Mononuclear cell (primary cell): ENCODE measurements at regions not wholly inside any gene's neighbourhood (a gene's known extent, or its start where the extent isn't known, plus 50 kb on each side); places are given as distances from the start of the nearest gene placed in this dataset.
"Not testable (repeated sequence)": the region's sequence is repeated elsewhere in the genome, so short reads cannot be mapped to it uniquely, and the experiment has no call there.

Source experiments
- H3K27me3 ChIP-seq: 2 replicates; pipeline ENCODE4 v1.6.0; 2011; ENCODE audit warnings: low read length, control low read depth; ENCODE audit not compliant: insufficient read depth
- H3K4me1 ChIP-seq: 2 replicates; pipeline ENCODE4 v1.5.1; 2011; ENCODE audit warnings: mild to moderate bottlenecking, low read length, control low read depth; ENCODE audit not compliant: insufficient read depth
- H3K4me3 ChIP-seq: 2 replicates; pipeline ENCODE4 v1.5.1; 2011; ENCODE audit warnings: mild to moderate bottlenecking, low read length, moderate library complexity
- H3K9me3 ChIP-seq: 2 replicates; pipeline ENCODE4 v1.5.1; 2011; ENCODE audit warnings: low read depth, mild to moderate bottlenecking, control low read depth, low read length

- Histone ChIP-seq H3K4me3 (no peak overlapping the region), H3K27me3 (no peaks in the 10 kb centered on the region), H3K4me1 (no peaks in the 10 kb centered on the region), H3K9me3 (no peaks in the 10 kb centered on the region)
Observed at GRCh38 chr1:171397851-171398469, 84.0 kb downstream of the FMO4 start.

DNA sequence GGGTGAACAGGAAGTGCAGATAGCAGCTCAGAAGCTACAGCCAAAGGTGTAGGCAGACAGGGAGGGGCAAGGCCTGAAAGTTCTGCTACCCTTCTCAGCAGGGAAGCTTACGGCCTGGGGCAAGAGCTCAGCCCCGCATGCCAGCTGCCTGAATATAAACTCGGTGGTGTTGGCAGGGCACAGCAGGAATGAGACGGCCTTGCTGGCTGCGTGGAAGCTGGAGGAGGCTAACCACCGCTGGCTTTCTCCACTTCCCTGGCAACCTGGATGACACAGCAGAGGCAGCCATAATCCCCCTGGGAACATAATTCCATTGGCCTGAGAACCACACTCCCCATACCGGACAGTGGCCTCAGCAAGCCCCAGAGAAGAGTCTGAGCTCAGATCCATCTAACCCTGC lies 81.9 kb upstream of the PRRC2C start:
- Histone ChIP-seq H3K9me3 (no peaks in the 10 kb centered on the region), H3K4me3 (no peak overlapping the region), H3K27me3 (no peaks in the 10 kb centered on the region), H3K4me1 (no peaks in the 10 kb centered on the region)

DNA sequence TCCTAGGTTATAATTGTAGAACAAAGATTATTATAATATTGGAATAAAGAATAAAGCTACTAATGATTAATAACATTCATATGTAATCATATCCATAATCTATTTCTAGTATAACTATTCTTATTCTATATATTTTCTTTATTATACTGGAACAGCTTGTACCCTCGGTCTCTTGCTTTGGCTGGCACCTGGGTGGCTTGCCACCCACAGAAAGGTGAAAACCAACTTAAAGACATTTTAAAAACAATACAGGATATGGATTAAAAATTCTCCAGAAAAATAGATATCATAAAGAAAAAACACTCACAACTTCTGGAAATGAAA lies 80.0 kb upstream of the PRRC2C start:
- H3K4me1 ChIP-seq = no peaks in the 10 kb centered on the region
- no peak overlapping the region for H3K4me3 ChIP-seq
- H3K27me3 ChIP-seq = no peaks in the 10 kb centered on the region
- no peaks in the 10 kb centered on the region for H3K9me3 ChIP-seq

GRCh38 chr1:171413557-171413956 lies 71.8 kb upstream of the PRRC2C start:
- H3K4me3 ChIP-seq, H3K9me3 ChIP-seq, H3K4me1 ChIP-seq, H3K27me3 ChIP-seq: not testable (repeated sequence)

- H3K4me1 ChIP-seq = no peaks in the 10 kb centered on the region
- H3K4me3 ChIP-seq = no peak overlapping the region
- no peaks in the 10 kb centered on the region for H3K27me3 ChIP-seq
- no peaks in the 10 kb centered on the region for H3K9me3 ChIP-seq
Observed at GRCh38 chr1:171418546-171418945, 66.8 kb upstream of the PRRC2C start.

GRCh38 chr1:171420810-171421209 lies 64.5 kb upstream of the PRRC2C start:
- H3K9me3 ChIP-seq = no peaks in the 10 kb centered on the region
- no peak overlapping the region for H3K4me3 ChIP-seq
- no peaks in the 10 kb centered on the region for H3K4me1 ChIP-seq
- H3K27me3 ChIP-seq = no peaks in the 10 kb centered on the region

- Histone ChIP-seq H3K27me3 (no peaks in the 10 kb centered on the region), H3K4me1 (no peaks in the 10 kb centered on the region), H3K4me3 (no peak overlapping the region), H3K9me3 (no peaks in the 10 kb centered on the region)
Observed at GRCh38 chr1:171421413-171422020, 63.8 kb upstream of the PRRC2C start.

GRCh38 chr1:171422511-171422910 lies 62.8 kb upstream of the PRRC2C start:
- no peak overlapping the region for H3K4me3 ChIP-seq
- no peaks in the 10 kb centered on the region for H3K4me1 ChIP-seq
- no peaks in the 10 kb centered on the region for H3K27me3 ChIP-seq
- H3K9me3 ChIP-seq = no peaks in the 10 kb centered on the region

DNA sequence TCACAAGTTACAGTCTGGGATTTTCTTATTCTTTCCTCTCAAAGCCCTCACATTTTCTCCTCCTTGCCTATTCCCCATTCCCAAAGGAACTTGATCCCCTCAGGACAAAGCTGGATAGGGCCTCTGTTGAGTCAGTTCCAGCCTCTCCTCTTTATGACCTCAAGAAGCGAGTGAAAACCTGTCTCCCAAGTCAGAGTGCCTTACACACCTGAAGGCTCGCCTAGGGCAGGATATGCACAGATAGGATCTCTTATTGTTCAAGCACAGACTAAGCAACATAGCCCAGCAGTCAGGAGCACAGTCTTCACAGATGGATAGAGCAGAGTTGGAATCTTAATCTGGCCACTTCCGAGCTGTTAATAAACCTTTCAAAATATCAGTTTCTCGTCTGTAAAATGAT lies 60.8 kb upstream of the PRRC2C start:
- Histone ChIP-seq H3K9me3 (peaks cover 6% of the 10 kb centered on the region), H3K4me3 (no peak overlapping the region), H3K27me3 (no peaks in the 10 kb centered on the region), H3K4me1 (no peaks in the 10 kb centered on the region)

DNA sequence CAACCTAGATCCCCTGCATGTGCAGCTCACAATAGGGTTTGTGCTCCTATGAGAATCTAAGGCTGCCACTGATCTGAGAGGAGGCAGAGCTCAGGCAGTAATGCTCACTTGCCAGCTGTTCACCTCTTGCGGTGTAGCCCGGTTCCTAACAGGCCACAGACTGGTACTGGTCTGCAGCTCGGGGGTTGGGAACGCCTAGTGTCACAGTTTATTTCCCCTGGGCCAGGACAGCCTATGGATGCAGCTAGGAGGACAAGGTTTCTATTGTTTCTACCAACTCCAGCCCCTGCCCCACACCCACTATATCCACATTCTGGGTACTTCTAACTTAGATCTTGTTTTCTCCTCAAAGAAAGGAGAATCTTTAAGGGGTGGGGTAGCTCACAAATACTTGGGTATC lies 58.7 kb upstream of the PRRC2C start:
- no peaks in the 10 kb centered on the region for H3K27me3 ChIP-seq
- H3K9me3 ChIP-seq = peaks cover 6% of the 10 kb centered on the region

GRCh38 chr1:171427852-171428471 lies 57.4 kb upstream of the PRRC2C start:
- H3K4me3 ChIP-seq = no peak overlapping the region
- peaks cover 6% of the 10 kb centered on the region for H3K9me3 ChIP-seq
- H3K4me1 ChIP-seq = no peaks in the 10 kb centered on the region
- H3K27me3 ChIP-seq = no peaks in the 10 kb centered on the region

More for the DNA sequence above, 58.7 kb upstream of the PRRC2C start:
- Histone ChIP-seq H3K4me3 (no peak overlapping the region), H3K4me1 (no peaks in the 10 kb centered on the region)

- H3K4me3 ChIP-seq = no peak overlapping the region
- peaks cover under 1% of the 10 kb centered on the region for H3K4me1 ChIP-seq
- H3K9me3 ChIP-seq = peaks cover 6% of the 10 kb centered on the region
- H3K27me3 ChIP-seq = no peaks in the 10 kb centered on the region
Observed at GRCh38 chr1:171429137-171429536, 56.2 kb upstream of the PRRC2C start.

- Histone ChIP-seq H3K9me3 (peaks cover 6% of the 10 kb centered on the region), H3K4me3 (no peak overlapping the region), H3K27me3 (no peaks in the 10 kb centered on the region), H3K4me1 (peaks cover 17% of the 10 kb centered on the region)
Observed at GRCh38 chr1:171431994-171432393, 53.3 kb upstream of the PRRC2C start.

DNA sequence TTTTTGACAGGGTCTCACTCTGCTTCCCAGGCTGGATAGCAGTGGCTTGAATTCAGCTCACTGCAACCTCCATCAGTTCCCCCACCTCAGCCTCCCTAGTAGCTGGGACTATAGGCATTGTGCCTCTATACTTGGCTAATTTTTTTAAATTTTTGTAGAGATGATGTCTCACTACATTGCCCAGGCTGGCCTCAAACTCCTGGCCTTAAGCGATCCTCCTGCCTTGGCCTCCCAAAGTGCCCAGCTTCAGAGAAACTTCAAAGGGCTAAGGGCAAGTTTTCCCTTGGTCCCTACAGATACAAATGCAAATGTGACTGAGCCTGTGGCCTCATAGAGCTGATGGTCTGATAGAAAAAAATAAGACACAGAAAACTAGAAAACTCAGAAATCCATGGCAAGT lies 52.9 kb upstream of the PRRC2C start:
- Histone ChIP-seq H3K9me3 (peaks cover 6% of the 10 kb centered on the region), H3K27me3 (no peaks in the 10 kb centered on the region), H3K4me3 (no peak overlapping the region), H3K4me1 (peaks cover 17% of the 10 kb centered on the region)

DNA sequence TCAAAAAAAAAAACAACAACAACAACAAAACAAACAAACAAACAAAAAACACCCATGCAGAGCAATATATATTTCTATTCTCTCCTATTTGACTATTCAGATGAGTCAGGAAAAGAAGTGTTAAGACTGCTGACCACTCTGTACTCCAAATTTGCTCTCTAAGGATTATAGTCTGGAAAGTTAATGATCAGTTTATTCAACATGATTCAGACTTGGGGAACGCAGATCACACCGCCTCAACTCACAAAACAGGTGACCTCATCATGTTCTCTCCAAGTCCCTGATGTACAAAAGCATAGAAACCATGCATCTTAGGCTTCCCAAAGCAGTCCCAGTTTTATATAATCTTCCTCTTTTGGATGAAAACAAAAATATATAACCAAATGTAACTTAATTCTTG lies 51.9 kb upstream of the PRRC2C start:
- Histone ChIP-seq H3K27me3 (no peaks in the 10 kb centered on the region), H3K9me3 (peaks cover 6% of the 10 kb centered on the region), H3K4me3 (no peak overlapping the region), H3K4me1 (peaks cover 17% of the 10 kb centered on the region)
